Mononuclear cell (primary cell): ENCODE measurements at regions not wholly inside any gene's neighbourhood (a gene's known extent, or its start where the extent isn't known, plus 50 kb on each side); places are given as distances from the start of the nearest gene placed in this dataset.

ENCODE experiments used
- H3K27me3 ChIP-seq: 2 replicates; pipeline ENCODE4 v1.6.0; 2011; ENCODE audit warnings: low read length, control low read depth; ENCODE audit not compliant: insufficient read depth
- H3K4me1 ChIP-seq: 2 replicates; pipeline ENCODE4 v1.5.1; 2011; ENCODE audit warnings: mild to moderate bottlenecking, low read length, control low read depth; ENCODE audit not compliant: insufficient read depth
- H3K4me3 ChIP-seq: 2 replicates; pipeline ENCODE4 v1.5.1; 2011; ENCODE audit warnings: mild to moderate bottlenecking, low read length, moderate library complexity
- H3K9me3 ChIP-seq: 2 replicates; pipeline ENCODE4 v1.5.1; 2011; ENCODE audit warnings: low read depth, mild to moderate bottlenecking, control low read depth, low read length

DNA sequence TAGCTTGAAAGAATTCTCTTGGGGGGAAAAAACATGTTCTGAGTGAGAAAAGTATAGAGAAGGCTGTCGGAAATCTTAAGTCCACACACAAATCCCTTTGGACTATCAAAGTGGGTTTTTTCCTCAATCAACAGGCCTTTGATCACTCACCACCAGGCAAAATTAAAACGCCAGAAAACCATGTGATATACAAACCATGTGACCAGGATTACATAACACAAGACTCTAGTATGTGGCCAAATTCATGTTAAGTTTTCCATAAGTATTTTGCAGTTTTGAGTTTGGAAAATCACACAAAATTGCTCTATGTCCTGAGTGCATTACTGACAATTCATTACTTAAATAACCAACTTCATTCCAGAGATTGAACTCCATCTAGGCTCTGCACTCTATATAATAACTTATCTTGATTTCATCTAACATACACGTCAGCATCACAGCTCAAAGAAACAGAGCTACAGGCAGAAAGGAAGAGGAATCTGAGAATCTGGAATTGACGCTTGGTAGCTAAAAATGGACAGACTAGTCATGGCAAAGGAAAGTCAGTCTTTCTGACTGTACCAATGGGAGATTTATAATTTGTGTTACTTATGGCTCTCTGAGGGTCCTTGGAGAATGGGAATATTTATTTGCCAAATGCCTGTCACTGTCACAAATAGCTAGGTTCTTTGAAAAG is 383.5 kb downstream of the SFMBT2 start:
- Histone ChIP-seq H3K4me1 (peaks cover 39% of the 10 kb centered on the region), H3K9me3 (no peaks in the 10 kb centered on the region)

DNA sequence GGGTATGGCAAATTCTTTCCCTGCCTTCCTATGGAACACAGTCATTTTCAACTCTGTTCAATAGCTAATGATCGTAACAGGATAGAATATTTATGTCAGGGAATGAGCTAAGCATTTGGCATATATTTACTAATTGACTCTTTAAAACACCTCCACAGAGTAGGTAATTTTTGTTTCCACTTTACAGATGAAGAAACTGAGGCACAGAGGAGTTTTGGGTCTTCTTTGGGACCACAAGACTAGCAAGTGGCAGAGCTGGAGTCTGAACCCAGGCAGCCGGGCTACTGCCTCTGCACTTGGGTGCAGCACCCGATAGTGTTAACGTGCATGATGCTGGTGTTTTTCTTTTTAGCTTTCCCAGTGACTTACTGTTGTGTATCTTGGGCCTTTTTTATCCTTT is 384.0 kb downstream of the SFMBT2 start:
- Histone ChIP-seq H3K27me3 (no peaks in the 10 kb centered on the region), H3K9me3 (no peaks in the 10 kb centered on the region), H3K4me1 (peaks cover 36% of the 10 kb centered on the region), H3K4me3 (no peak overlapping the region)

More for the DNA sequence above, 383.5 kb downstream of the SFMBT2 start:
- Histone ChIP-seq H3K27me3 (no peaks in the 10 kb centered on the region), H3K4me3 (no peak overlapping the region)

DNA sequence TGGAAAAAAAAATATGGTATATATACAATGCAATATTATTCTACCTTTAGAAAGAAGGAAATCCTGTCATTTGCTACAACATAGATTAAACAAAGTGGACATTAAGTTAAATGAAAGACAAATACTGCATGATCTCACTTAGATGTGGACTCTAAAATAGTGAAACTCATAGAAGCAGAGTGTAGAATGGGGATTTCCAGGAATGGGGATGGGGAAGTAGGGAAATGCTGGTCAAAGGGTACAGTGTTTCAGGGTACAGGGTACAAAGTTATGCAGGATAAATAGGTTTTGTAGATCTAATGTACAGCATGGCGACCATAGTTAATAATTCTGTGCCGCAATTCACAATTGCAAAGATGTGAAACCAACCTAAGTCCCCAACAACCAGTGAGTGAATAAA is 385.5 kb downstream of the SFMBT2 start:
- Histone ChIP-seq H3K4me1 (peaks cover 22% of the 10 kb centered on the region), H3K9me3 (no peaks in the 10 kb centered on the region), H3K4me3 (no peak overlapping the region), H3K27me3 (no peaks in the 10 kb centered on the region)

DNA sequence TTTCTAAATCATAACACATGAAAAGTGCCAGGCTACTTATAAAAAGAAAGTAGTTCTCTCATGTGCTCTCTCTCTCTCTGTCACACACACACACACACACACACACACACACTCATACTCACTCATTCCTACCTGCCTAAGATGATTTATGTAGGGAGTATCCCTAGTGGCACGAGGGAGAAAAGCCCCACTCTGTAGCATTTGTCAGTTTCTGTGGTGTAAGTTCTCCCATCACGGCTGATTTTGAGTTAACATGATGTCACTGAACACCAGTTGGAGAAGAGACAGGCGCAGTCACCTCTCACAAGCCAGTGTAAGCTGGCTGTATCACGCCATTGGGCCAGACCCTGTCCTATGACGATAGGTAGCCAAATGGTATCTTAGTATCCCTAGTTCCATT is 395.4 kb downstream of the SFMBT2 start:
- no peaks in the 10 kb centered on the region for H3K9me3 ChIP-seq
- no peaks in the 10 kb centered on the region for H3K27me3 ChIP-seq
- no peak overlapping the region for H3K4me3 ChIP-seq
- H3K4me1 ChIP-seq: no peaks in the 10 kb centered on the region

DNA sequence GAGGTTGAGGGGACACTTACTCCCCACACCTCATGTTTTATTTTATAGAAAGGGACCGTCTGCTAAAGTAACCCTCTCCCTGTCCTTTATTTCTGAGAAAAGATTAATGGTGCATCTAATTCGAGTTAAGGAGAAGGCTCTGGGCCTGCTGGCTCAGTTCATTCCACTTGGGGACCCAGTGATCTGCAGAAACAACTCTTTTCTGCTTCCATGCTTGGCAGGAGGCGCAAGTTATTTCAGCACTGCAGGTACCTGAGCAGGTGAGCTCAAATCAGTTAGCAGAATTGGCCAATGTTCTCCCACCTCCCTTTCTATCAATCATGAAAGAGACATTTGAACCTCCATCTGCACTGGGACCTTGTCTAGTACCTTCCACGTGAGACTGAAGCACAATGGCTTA is 396.1 kb downstream of the SFMBT2 start:
- Histone ChIP-seq H3K27me3 (no peaks in the 10 kb centered on the region), H3K4me1 (no peaks in the 10 kb centered on the region), H3K4me3 (no peak overlapping the region)

DNA sequence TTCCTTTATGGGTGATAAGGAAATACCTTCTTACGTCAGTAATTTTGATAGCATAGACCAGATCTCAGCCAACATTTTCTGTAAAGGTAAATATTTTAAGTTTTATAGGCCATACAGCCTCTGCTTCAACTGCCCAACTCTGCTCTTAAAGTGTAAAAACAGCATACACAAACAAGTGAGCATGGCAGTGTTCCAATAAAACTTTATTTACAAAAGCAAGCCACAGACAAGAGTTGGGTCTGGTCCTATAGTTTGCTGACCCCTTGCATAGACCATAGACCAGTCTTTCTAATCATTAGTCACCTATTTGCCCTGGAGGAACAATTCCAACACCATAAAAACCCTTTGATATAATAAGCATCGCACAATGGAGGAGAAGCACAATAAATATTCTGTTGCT is 398.8 kb downstream of the SFMBT2 start:
- Histone ChIP-seq H3K27me3 (no peaks in the 10 kb centered on the region), H3K4me3 (no peak overlapping the region), H3K9me3 (no peaks in the 10 kb centered on the region), H3K4me1 (no peaks in the 10 kb centered on the region)

More for the DNA sequence above, 396.1 kb downstream of the SFMBT2 start:
- no peaks in the 10 kb centered on the region for H3K9me3 ChIP-seq

DNA sequence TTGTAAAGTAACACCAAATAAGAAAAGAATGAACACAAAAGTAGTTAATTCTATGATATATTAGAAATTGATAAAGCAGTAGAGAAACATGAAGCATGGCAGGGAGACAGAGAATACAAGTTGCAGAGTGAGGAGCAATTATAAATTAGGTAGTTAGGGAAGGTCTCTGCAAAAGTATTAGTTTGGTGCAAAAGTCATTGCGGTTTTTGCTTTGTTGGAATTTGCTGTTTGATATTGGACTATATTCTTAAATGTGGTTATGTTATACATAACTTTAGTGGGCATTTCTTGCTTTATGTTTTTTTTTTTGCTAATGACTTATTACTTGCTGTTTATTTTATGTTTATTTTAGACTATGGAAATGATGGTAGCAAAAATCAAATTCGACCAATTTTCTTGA is 402.2 kb downstream of the SFMBT2 start:
- Histone ChIP-seq H3K27me3 (no peaks in the 10 kb centered on the region), H3K9me3 (no peaks in the 10 kb centered on the region), H3K4me1 (no peaks in the 10 kb centered on the region), H3K4me3 (no peak overlapping the region)

DNA sequence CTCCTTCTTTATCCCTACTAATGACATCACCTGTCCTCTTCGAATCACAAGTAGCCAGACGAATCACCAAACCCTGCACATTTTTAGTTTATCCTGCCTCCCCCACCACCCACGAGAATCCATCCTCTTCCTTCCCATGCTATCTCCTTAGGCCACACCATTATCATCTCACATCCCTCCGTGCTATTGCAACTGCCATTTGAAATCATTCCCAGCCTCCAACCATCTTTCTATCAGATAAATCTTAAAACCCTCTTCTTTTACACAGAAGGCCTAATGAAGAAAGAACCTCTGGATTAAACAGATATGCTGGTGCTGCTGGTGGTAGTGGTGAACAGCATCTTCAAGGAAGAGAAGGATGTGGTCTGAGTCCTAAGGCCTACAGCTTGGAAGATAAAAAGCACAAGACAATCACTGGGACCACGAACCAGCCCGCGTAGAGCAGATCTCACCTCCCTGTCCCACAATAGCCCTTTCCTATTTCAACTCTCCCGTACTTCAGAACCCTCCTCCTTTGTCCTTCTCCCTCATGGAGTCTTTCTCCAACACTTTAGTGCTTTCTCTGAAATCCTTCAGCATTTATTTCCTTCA is 403.1 kb downstream of the SFMBT2 start:
- no peaks in the 10 kb centered on the region for H3K9me3 ChIP-seq

DNA sequence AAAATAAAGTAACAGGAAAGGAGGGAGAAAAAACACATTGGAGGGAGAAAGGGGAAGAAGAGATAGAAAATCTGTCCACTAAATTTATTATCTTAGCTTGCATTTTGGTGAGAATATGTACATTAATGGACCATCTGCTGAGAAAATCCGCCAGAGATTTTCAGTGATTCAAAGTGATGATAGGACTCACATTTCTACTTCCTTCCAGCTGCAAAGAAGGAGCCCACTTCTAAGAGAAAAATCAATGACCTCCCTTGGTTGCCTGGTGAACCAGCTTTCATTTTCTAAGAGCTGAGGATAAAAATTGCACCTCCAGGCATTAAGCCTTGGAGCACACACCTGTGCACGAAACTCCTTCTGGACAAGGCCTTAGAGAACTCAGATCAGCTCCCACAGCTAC is 404.3 kb downstream of the SFMBT2 start:
- Histone ChIP-seq H3K9me3 (no peaks in the 10 kb centered on the region), H3K4me1 (no peaks in the 10 kb centered on the region), H3K27me3 (no peaks in the 10 kb centered on the region), H3K4me3 (no peak overlapping the region)

More for the DNA sequence above, 403.1 kb downstream of the SFMBT2 start:
- no peak overlapping the region for H3K4me3 ChIP-seq
- no peaks in the 10 kb centered on the region for H3K4me1 ChIP-seq
- no peaks in the 10 kb centered on the region for H3K27me3 ChIP-seq

DNA sequence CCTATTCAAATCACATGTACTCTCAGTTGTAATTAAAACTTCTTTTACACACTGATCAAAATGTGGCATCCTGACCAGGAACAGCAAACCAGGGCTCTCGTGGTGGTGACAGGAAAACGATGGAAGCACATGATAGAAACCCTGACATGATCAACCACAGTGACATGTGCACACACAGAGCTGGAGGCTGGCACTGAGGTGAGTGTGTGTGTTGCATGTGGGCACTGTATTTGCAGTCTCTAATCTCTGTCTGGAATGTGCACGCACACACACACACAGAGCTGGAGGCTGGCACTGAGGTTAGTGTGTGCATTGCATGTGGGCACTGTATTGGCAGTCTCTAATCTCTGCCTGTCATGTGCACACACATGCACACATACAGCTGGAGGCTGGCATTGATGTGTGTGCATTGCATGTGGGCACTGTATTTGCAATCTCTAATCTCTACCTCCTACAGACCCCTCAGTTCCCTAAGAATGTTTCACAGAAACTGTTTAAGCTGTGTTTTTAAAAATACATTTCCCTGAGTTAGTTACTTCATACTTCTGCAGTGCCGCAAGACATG is 406.9 kb downstream of the SFMBT2 start:
- no peaks in the 10 kb centered on the region for H3K9me3 ChIP-seq
- H3K4me1 ChIP-seq: peaks cover 7% of the 10 kb centered on the region
- H3K4me3 ChIP-seq: no peak overlapping the region
- H3K27me3 ChIP-seq: no peaks in the 10 kb centered on the region

DNA sequence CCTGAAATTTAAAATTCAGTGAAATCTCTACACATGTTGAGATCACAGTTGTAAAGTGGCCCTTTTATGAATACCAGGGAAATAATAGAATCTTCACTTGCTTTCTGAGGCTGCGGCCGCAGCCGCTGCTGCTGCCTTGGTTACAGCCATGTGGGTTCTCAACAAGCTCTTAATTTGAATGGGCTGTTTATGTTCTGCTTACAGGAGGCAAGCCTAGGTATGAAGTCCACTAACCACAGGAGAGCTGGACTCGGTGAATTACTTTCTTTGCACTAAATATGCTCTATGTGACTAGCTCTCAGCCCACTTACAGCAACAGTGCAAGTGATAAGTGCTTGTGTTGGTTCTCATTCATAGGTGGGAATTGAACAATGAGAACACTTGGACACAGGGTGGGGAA is 410.8 kb downstream of the SFMBT2 start:
- no peaks in the 10 kb centered on the region for H3K9me3 ChIP-seq
- H3K4me3 ChIP-seq: no peak overlapping the region
- peaks cover 15% of the 10 kb centered on the region for H3K4me1 ChIP-seq
- H3K27me3 ChIP-seq: no peaks in the 10 kb centered on the region

DNA sequence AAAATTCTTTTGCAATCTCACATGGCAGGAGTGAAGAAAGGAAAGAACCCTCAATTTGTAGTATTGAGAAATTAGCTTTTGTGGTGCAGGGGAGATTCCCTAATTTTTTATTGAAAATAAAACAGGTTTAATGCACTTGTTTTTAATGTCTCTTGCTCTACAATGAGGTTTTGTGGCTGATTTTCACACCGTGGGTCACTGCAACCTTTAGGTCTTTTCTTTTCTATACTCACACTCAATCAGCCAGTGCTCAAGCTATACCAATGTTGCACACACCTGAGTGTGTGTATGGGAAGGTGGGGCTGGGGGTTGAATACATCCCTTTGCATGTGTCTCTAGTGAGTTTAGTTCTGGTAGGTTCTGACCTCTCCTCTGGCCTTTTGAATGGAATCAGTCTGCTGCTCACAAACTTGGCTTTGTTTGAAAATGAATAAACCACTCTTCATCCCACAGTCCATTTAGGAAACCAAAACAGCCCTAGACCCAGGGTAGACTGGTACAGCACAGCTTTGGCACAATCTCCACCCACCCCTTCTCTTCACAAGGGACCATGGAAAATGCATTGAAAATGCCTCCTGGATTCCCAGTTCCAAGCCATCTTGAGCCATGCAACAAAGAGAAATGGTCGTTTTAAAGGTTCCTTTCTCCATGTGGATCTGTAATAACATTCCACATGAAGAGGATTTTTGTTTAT is 411.5 kb downstream of the SFMBT2 start:
- Histone ChIP-seq H3K4me3 (no peak overlapping the region), H3K27me3 (no peaks in the 10 kb centered on the region), H3K9me3 (no peaks in the 10 kb centered on the region), H3K4me1 (peaks cover 15% of the 10 kb centered on the region)

DNA sequence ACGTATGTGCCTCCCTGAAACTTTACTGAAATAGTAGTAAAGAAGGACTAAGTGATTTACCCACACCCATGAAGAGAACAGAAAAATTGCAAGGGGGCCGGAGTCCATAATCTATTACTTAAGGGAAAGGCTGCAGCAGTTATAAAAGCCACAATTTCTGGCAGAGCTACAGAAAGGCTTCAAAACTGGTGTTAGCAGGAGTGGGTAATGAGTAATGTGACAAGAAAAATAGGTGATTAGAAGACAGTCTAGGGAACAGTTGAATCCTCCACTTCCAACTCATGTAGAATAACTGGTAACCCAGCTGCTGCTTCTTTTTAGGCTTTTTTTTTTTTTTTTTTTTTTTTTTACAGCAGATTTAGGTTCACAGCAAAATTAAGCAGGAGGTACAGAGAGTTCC is 413.3 kb downstream of the SFMBT2 start:
- H3K4me3 ChIP-seq: no peak overlapping the region
- no peaks in the 10 kb centered on the region for H3K27me3 ChIP-seq
- peaks cover 15% of the 10 kb centered on the region for H3K4me1 ChIP-seq
- H3K9me3 ChIP-seq: no peaks in the 10 kb centered on the region

DNA sequence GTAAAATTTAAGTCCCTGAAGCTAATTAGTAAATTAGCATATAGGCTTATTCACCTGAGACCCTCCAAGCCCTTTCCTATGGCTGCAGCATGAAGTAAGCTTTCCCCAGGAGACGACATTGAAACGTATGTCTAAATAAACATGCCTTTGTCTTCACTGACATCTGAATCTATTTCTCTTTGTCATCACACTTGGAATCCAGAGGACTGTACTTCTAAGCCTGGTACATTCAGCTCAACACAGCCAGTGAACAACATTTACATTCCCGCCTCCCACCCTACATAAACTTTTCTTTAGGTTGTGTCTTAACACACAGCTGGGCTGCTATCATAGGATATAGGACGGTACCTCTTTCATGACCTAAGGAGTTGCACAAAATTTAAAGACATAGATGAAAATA is 414.4 kb downstream of the SFMBT2 start:
- H3K4me3 ChIP-seq: no peak overlapping the region
- no peaks in the 10 kb centered on the region for H3K27me3 ChIP-seq
- H3K9me3 ChIP-seq: no peaks in the 10 kb centered on the region
- peaks cover 15% of the 10 kb centered on the region for H3K4me1 ChIP-seq

DNA sequence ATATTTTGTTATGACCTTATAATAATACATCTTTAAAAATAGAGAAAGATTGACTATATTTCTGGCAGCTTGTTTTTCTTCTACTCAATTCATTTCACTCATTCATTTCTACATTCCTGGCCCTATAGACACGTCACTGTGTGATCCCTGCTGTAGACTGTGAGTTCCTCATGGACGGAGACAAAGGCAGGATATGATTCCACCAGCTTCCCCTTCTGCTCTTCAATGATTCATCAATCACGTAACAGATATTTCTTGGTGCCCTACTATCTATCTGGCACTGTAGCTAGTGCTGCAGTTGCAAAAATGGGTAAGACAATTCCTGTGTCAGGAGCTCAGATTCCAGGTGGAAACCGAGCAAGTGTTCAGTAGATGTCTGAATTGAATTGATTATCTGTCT is 415.0 kb downstream of the SFMBT2 start:
- H3K4me3 ChIP-seq: no peak overlapping the region
- no peaks in the 10 kb centered on the region for H3K27me3 ChIP-seq
- peaks cover 21% of the 10 kb centered on the region for H3K4me1 ChIP-seq
- no peaks in the 10 kb centered on the region for H3K9me3 ChIP-seq
